ENCODE measurements at regions not wholly inside any gene's neighbourhood (a gene's known extent, or its start where the extent isn't known, plus 50 kb on each side); places are given as distances from the start of the nearest gene placed in this dataset.

- intact Hi-C loops (cut with DNase I; ENCODE audit: low total_unique reads) (no loop called here), in situ Hi-C loops (cut with MboI; ENCODE audit: low sequenced_read_pairs in 4 of 4) (no loop called here)
- DNase-seq (no peak), ATAC-seq (no peak)
- H3K4me3 ChIP-seq: no peak overlapping the region
- no peaks in the 10 kb centered on the region for H3K9me3 ChIP-seq
- no peak overlapping the region for H3K27ac ChIP-seq
- H3K4me1 ChIP-seq: no peaks in the 10 kb centered on the region
- no peak for TF ChIP-seq POLR2A (IDR thresholded peaks at IDR 0.05)
- TF ChIP-seq, protein P1, sequence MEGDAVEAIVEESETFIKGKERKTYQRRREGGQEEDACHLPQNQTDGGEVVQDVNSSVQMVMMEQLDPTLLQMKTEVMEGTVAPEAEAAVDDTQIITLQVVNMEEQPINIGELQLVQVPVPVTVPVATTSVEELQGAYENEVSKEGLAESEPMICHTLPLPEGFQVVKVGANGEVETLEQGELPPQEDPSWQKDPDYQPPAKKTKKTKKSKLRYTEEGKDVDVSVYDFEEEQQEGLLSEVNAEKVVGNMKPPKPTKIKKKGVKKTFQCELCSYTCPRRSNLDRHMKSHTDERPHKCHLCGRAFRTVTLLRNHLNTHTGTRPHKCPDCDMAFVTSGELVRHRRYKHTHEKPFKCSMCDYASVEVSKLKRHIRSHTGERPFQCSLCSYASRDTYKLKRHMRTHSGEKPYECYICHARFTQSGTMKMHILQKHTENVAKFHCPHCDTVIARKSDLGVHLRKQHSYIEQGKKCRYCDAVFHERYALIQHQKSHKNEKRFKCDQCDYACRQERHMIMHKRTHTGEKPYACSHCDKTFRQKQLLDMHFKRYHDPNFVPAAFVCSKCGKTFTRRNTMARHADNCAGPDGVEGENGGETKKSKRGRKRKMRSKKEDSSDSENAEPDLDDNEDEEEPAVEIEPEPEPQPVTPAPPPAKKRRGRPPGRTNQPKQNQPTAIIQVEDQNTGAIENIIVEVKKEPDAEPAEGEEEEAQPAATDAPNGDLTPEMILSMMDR (IDR thresholded peaks at IDR 0.05 in 4 of 5, conservative IDR thresholded peaks at IDR 0.05 in 1 of 5): no peak
- no peaks in the 10 kb centered on the region for H3K36me3 ChIP-seq
- no peaks in the 10 kb centered on the region for H3K27me3 ChIP-seq
Observed at GRCh38 chr2:65501836-65502235, 69.4 kb upstream of the SPRED2 start.

GRCh38 chr2:65501074-65501473, 68.7 kb upstream of the SPRED2 start:
- H3K36me3 ChIP-seq: no peaks in the 10 kb centered on the region
- H3K27me3 ChIP-seq: no peaks in the 10 kb centered on the region
- DNase-seq (no peak), ATAC-seq (no peak)
- no peaks in the 10 kb centered on the region for H3K4me1 ChIP-seq
- intact Hi-C loops (cut with DNase I; ENCODE audit: low total_unique reads) (no loop called here), in situ Hi-C loops (cut with MboI; ENCODE audit: low sequenced_read_pairs in 4 of 4) (no loop called here)
- no peak overlapping the region for H3K27ac ChIP-seq
- no peaks in the 10 kb centered on the region for H3K9me3 ChIP-seq
- H3K4me3 ChIP-seq: no peak overlapping the region
- TF ChIP-seq, protein P1 (IDR thresholded peaks at IDR 0.05 in 4 of 5, conservative IDR thresholded peaks at IDR 0.05 in 1 of 5): no peak
- no peak for TF ChIP-seq POLR2A (IDR thresholded peaks at IDR 0.05)

GRCh38 chr2:65500310-65501040, 68.1 kb upstream of the SPRED2 start:
- intact Hi-C loops (cut with DNase I; ENCODE audit: low total_unique reads): no loop called here
- H3K36me3 ChIP-seq: no peaks in the 10 kb centered on the region
- no peaks in the 10 kb centered on the region for H3K9me3 ChIP-seq
- in situ Hi-C loops (cut with MboI; ENCODE audit: low sequenced_read_pairs in 4 of 4): no loop called here
- no peak for ATAC-seq
- H3K27me3 ChIP-seq: no peaks in the 10 kb centered on the region
- no peaks in the 10 kb centered on the region for H3K4me1 ChIP-seq
- TF ChIP-seq, protein P1 (IDR thresholded peaks at IDR 0.05 in 4 of 5, conservative IDR thresholded peaks at IDR 0.05 in 1 of 5): no peak
- no peak for TF ChIP-seq POLR2A (IDR thresholded peaks at IDR 0.05)
- H3K27ac ChIP-seq: no peak overlapping the region
- H3K4me3 ChIP-seq: no peak overlapping the region
- no peak for DNase-seq

GRCh38 chr2:65499216-65499615, 66.8 kb upstream of the SPRED2 start:
- Histone ChIP-seq H3K9me3 (no peaks in the 10 kb centered on the region), H3K36me3 (no peaks in the 10 kb centered on the region), H3K4me3 (no peak overlapping the region), H3K27me3 (no peaks in the 10 kb centered on the region), H3K27ac (no peak overlapping the region), H3K4me1 (no peaks in the 10 kb centered on the region)
- DNase-seq: no peak
- ATAC-seq: no peak
- no peak for TF ChIP-seq POLR2A (IDR thresholded peaks at IDR 0.05)
- TF ChIP-seq, protein P1 (IDR thresholded peaks at IDR 0.05 in 4 of 5, conservative IDR thresholded peaks at IDR 0.05 in 1 of 5): no peak
- in situ Hi-C loops (cut with MboI; ENCODE audit: low sequenced_read_pairs in 4 of 4) (no loop called here), intact Hi-C loops (cut with DNase I; ENCODE audit: low total_unique reads) (no loop called here)

- no peak overlapping the region for H3K27ac ChIP-seq
- intact Hi-C loops (cut with DNase I; ENCODE audit: low total_unique reads) (no loop called here), in situ Hi-C loops (cut with MboI; ENCODE audit: low sequenced_read_pairs in 4 of 4) (no loop called here)
- H3K4me1 ChIP-seq: no peaks in the 10 kb centered on the region
- ATAC-seq (no peak), DNase-seq (no peak)
- H3K4me3 ChIP-seq: no peak overlapping the region
- no peak for TF ChIP-seq POLR2A (IDR thresholded peaks at IDR 0.05)
- TF ChIP-seq, protein P1 (IDR thresholded peaks at IDR 0.05 in 4 of 5, conservative IDR thresholded peaks at IDR 0.05 in 1 of 5): no peak
- H3K9me3 ChIP-seq: no peaks in the 10 kb centered on the region
- H3K36me3 ChIP-seq: no peaks in the 10 kb centered on the region
- no peaks in the 10 kb centered on the region for H3K27me3 ChIP-seq
Observed at GRCh38 chr2:65498396-65498795, 66.0 kb upstream of the SPRED2 start.
